Lower lobe of right lung (tissue), 2 donors: ENCODE measurements at regions not wholly inside any gene's neighbourhood (a gene's known extent, or its start where the extent isn't known, plus 50 kb on each side); places are given as distances from the start of the nearest gene placed in this dataset.

Source experiments
- ATAC-seq, 2 donors: fragments of 200-7000 bp; cut with Tn5 transposase; one replicate each; pipeline ENCODE4 v1.9.1; 2020 to 2022; ENCODE audit warnings: mild to moderate bottlenecking in 2 of 2, moderate library complexity in 2 of 2
- DNase-seq: peaks from one replicate; pipeline ENCODE4 v3.0.0-alpha.2; 2020
- H3K27ac ChIP-seq: fragments of 200-600 bp; one replicate; pipeline ENCODE4 v1.8.0; 2022
- H3K27me3 ChIP-seq: fragments of 200-600 bp; one replicate; pipeline ENCODE4 v1.8.0; 2022; ENCODE audit warnings: low read depth
- H3K36me3 ChIP-seq: fragments of 200-600 bp; one replicate; pipeline ENCODE4 v1.8.0; 2022; ENCODE audit warnings: mild to moderate bottlenecking
- H3K4me1 ChIP-seq: fragments of 200-600 bp; one replicate; pipeline ENCODE4 v1.8.0; 2022
- H3K4me3 ChIP-seq: fragments of 200-600 bp; one replicate; pipeline ENCODE4 v1.8.0; 2022; ENCODE audit warnings: mild to moderate bottlenecking
- H3K9me3 ChIP-seq: fragments of 200-600 bp; one replicate; pipeline ENCODE4 v1.8.0; 2022
- intact Hi-C: fragments of 100-400 bp; cut with DNase I; formaldehyde crosslinking; loops from one replicate; pipeline ENCODE4 v1.11.0; 2022
- TF ChIP-seq, protein P1 (sequence below): fragments of 200-600 bp; IDR thresholded peaks from one replicate; pipeline ENCODE4 v1.8.0; 2022; ENCODE audit warnings: antibody characterized with exemption, mild to moderate bottlenecking
- donor health status: DM: no; HTN: yes; CAD: no; lungs with severe emphysema.

DNA sequence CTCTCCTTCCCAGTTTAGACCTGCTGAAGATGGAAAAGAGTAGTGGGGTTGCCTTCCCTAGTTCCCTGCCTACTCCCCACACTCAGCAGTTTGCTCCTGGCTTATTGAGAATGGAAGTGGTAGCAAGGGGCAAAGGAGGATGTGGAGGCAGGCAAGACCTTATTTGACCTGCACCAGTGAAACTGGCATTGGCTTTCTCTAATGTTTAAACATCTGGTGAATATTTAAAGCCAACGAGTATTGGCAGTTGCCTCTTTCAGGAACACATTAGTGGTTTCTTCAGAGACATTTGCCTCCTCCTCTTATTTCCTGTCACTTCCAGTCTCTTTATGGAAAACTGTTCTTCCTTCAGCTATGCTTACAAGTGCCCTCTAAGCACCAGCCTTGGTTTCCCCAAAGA lies 62.4 kb upstream of the VAV3 start:
- H3K27me3 ChIP-seq: no peaks in the 10 kb centered on the region
- no peaks in the 10 kb centered on the region for H3K9me3 ChIP-seq
- no peak overlapping the region for H3K27ac ChIP-seq
- intact Hi-C loops: no loop called here
- TF ChIP-seq, protein P1, sequence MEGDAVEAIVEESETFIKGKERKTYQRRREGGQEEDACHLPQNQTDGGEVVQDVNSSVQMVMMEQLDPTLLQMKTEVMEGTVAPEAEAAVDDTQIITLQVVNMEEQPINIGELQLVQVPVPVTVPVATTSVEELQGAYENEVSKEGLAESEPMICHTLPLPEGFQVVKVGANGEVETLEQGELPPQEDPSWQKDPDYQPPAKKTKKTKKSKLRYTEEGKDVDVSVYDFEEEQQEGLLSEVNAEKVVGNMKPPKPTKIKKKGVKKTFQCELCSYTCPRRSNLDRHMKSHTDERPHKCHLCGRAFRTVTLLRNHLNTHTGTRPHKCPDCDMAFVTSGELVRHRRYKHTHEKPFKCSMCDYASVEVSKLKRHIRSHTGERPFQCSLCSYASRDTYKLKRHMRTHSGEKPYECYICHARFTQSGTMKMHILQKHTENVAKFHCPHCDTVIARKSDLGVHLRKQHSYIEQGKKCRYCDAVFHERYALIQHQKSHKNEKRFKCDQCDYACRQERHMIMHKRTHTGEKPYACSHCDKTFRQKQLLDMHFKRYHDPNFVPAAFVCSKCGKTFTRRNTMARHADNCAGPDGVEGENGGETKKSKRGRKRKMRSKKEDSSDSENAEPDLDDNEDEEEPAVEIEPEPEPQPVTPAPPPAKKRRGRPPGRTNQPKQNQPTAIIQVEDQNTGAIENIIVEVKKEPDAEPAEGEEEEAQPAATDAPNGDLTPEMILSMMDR: no peak
- H3K4me3 ChIP-seq: no peak overlapping the region
- H3K36me3 ChIP-seq: no peaks in the 10 kb centered on the region
- no peak for DNase-seq
- ATAC-seq: no peak
- peaks cover 8% of the 10 kb centered on the region for H3K4me1 ChIP-seq

DNA sequence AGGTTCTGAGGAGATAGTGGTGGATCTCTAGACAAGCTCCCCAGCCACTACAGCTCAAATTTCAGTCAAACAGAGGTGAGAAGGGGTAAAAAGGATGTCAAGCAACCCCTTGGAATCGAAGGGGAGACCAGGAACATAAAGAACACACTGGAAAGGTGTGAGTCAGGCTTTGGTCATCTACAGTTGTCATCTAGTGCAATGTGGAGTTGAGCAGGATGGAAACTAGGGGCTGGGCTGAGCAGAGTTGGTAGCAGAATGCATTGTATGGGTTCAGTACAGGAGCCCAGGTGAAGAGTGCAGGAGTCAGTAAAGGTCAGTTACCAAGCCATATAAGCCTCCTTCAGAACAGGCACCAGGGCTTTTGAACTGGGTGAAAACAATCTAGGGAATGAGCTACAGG lies 52.7 kb upstream of the VAV3 start:
- H3K9me3 ChIP-seq: no peaks in the 10 kb centered on the region
- ATAC-seq: no peak
- TF ChIP-seq, protein P1: no peak
- H3K27me3 ChIP-seq: no peaks in the 10 kb centered on the region
- no peak overlapping the region for H3K27ac ChIP-seq
- H3K4me3 ChIP-seq: no peak overlapping the region
- no peaks in the 10 kb centered on the region for H3K36me3 ChIP-seq
- intact Hi-C loops: no loop called here
- DNase-seq: no peak
- H3K4me1 ChIP-seq: no peaks in the 10 kb centered on the region

DNA sequence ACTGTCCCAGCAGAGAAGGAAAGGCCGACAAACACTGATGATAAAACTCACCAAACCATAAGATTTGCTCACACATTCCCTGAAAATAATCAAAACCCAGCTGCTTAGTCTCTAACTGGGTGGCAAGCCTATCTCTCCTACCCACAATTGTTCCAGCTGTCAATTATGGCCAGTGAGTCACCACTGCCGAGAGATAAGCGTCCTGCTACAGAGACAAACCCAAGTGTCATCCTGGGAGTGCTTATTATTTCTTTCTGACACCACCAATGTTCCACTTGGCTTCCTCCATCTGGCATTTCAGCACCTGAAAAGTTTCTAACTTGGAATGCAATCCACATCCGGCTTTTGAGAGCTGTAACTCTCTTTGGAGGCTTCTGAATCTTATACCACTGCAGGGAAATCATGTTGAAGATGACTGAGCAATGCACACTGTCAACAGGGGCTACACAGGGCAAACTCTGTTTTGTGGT lies 51.5 kb upstream of the VAV3 start:
- Histone ChIP-seq H3K4me1 (no peaks in the 10 kb centered on the region), H3K27ac (no peak overlapping the region), H3K9me3 (no peaks in the 10 kb centered on the region), H3K27me3 (no peaks in the 10 kb centered on the region), H3K4me3 (no peak overlapping the region), H3K36me3 (no peaks in the 10 kb centered on the region)
- no peak for DNase-seq
- no peak for ATAC-seq
- TF ChIP-seq, protein P1: no peak
- intact Hi-C loops: no loop called here
